Natural killer cell treated with Interleukin-12 subunit alpha and Interleukin-12 subunit beta and Interleukin-15 and Interleukin-18, amount 100 ng/mL, for 72 hours (primary cell): ENCODE measurements at regions not wholly inside any gene's neighbourhood (a gene's known extent, or its start where the extent isn't known, plus 50 kb on each side); places are given as distances from the start of the nearest gene placed in this dataset.
"Not testable (repeated sequence)": the region's sequence is repeated elsewhere in the genome, so short reads cannot be mapped to it uniquely, and the experiment has no call there.

Experiments used
- ATAC-seq, 2 donors: fragments of 150-1000 bp; cut with Tn5 transposase in 1 of 2; sonication (Bioruptor Pico), chemical (Tn5 transposase) in 1 of 2; 2 replicates each; pipeline ENCODE4 v1.10.0; 2021
- DNase-seq: peaks from one replicate; pipeline ENCODE4 v3.0.0; 2022; ENCODE audit warnings: low spot score
- H3K27ac Mint-ChIP-seq, 2 donors: 1 replicate in 1 of 2; 2 replicates in 1 of 2; pipeline ENCODE4 v1.8.0; 2022; ENCODE audit warnings: mixed read lengths in 2 of 2, mild to moderate bottlenecking in 1 of 2, moderate library complexity in 1 of 2
- H3K27me3 Mint-ChIP-seq, 2 donors: 1 replicate in 1 of 2; 2 replicates in 1 of 2; pipeline ENCODE4 v1.8.0; 2022; ENCODE audit warnings: mixed read lengths in 2 of 2
- H3K36me3 Mint-ChIP-seq: one replicate; pipeline ENCODE4 v1.8.0; 2022; ENCODE audit warnings: mixed read lengths
- H3K4me1 Mint-ChIP-seq, 2 donors: 1 replicate in 1 of 2; 2 replicates in 1 of 2; pipeline ENCODE4 v1.8.0; 2022; ENCODE audit warnings: low read depth in 2 of 2, mixed read lengths in 2 of 2, mild to moderate bottlenecking in 1 of 2
- H3K4me3 Mint-ChIP-seq: one replicate; pipeline ENCODE4 v1.8.0; 2022; ENCODE audit warnings: mixed read lengths
- H3K9me3 Mint-ChIP-seq: 2 replicates; pipeline ENCODE4 v1.8.0; 2022; ENCODE audit warnings: mixed read lengths

DNA sequence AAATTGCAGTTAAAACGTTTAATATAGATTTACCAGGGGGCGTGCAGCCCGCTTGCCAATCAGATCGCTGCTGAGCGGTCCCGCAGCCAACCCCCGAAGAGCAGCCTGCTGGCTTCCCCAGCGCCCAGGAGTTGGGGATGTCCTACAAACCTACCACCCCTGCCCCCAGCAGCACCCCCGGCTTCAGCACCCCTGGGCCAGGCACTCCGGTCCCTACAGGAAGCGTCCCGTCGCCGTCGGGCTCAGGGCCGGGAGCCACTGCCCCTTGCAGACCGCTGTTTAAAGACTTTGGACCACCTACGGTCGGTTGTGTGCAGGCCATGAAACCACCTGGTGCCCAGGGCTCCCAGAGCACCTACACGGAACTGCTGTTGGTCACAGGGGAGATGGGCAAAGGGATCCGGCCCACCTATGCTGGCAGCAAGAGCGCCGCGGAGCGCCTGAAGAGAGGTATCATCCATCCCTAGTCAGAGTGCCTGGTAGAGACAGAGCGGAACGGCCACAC is 1654.9 kb downstream of the SPATA31A7 start:
- peaks cover 16 to 24% of the 10 kb centered on the region in 2 donors for H3K27me3 Mint-ChIP-seq
- ATAC-seq: peak; percentile 61 to 66
- DNase-seq, H3K4me1 Mint-ChIP-seq, H3K36me3 Mint-ChIP-seq, H3K4me3 Mint-ChIP-seq, H3K9me3 Mint-ChIP-seq, H3K27ac Mint-ChIP-seq: not testable (repeated sequence)

DNA sequence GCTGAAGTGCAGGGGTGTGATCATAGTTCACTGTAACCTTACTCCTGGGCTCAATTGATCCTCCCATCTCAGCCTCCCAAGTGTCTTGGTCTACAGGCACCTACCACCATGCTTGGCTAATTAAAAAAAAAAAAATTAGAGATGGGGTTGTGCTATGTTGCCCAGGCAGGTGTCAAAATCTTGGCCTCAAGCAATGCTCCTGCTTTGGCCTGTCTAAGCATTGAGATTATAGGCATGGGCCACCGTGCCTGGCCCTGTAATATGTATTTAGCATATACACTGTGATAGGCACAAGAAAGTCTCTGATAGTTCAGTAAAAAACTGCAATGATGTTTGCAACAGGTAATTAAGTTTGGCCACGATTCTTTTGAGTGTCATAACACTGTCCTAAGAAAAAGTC is 1658.4 kb downstream of the SPATA31A7 start:
- H3K27ac Mint-ChIP-seq, H3K4me1 Mint-ChIP-seq, H3K9me3 Mint-ChIP-seq, H3K4me3 Mint-ChIP-seq, H3K36me3 Mint-ChIP-seq, DNase-seq: not testable (repeated sequence)
- H3K27me3 Mint-ChIP-seq: peaks cover 8 to 16% of the 10 kb centered on the region in 2 donors
- peak; percentile 4 to 56 for ATAC-seq

DNA sequence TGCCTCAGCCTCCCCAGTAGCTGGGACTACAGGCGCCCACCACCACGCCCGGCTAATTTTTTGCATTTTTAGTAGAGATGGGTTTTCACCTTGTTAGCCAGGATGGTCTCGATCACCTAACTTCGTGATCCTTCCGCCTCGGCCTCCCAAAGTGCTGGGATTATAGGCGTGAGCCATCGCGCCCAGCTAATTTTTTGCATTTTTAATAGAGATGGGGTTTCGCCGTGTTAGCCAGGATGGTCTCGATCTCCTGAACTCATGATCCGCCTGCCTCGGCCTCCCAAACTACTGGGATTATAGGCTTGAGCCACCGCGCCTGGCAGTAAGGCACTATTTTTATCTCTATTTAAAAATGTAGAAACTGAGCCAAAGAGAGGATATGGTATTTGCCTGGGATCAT is 1660.2 kb downstream of the SPATA31A7 start:
- H3K9me3 Mint-ChIP-seq, H3K36me3 Mint-ChIP-seq, H3K4me1 Mint-ChIP-seq, ATAC-seq, H3K4me3 Mint-ChIP-seq, DNase-seq, H3K27ac Mint-ChIP-seq: not testable (repeated sequence)
- peaks cover 7 to 16% of the 10 kb centered on the region in 2 donors for H3K27me3 Mint-ChIP-seq

DNA sequence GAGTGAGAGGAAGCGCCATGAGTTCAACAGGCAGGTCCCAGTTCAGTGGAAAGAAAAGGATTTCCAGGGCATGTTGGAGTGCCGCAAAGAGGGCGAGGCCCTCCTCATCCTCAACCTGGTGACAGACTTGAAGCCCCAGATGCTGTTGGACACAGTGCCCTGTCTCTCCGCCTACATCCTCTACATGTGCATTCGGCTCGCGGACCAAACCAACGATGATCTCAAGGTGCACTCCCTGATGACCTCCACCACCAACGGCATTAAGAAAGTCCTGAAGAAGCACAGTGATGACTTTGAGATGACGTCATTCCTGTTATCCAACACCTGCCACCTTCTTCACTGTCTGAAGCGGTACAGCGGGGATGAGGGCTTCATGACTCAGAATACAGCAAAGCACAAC is 1667.4 kb downstream of the SPATA31A7 start:
- ATAC-seq: peak in 1 of 2 donors; percentile 38
- H3K4me3 Mint-ChIP-seq, H3K36me3 Mint-ChIP-seq, H3K27ac Mint-ChIP-seq, H3K4me1 Mint-ChIP-seq, H3K9me3 Mint-ChIP-seq, DNase-seq: not testable (repeated sequence)
- peaks cover 12 to 16% of the 10 kb centered on the region in 2 donors for H3K27me3 Mint-ChIP-seq

DNA sequence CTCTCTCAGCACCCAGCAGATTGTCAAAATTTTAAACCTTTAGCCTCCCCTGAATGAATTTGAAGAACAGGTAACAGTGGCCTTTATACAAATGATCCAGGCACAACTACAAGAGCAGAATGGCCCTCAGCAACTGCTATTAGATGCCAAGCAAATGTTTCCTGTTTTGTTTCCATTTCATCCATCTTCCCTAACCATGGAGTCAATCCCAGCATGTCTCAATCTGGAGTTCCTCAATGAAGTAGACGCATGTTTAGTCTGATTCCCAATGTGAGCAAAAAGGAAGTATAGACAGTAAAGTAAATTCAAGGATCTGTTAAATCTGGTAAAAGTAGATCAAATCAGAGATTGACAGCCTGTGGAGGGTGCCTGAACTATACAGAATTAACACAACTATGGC is 1668.4 kb downstream of the SPATA31A7 start:
- not testable (repeated sequence) for H3K9me3 Mint-ChIP-seq, H3K36me3 Mint-ChIP-seq, H3K27ac Mint-ChIP-seq, ATAC-seq, H3K4me3 Mint-ChIP-seq, H3K4me1 Mint-ChIP-seq, DNase-seq
- H3K27me3 Mint-ChIP-seq: peaks cover 21 to 25% of the 10 kb centered on the region in 2 donors

DNA sequence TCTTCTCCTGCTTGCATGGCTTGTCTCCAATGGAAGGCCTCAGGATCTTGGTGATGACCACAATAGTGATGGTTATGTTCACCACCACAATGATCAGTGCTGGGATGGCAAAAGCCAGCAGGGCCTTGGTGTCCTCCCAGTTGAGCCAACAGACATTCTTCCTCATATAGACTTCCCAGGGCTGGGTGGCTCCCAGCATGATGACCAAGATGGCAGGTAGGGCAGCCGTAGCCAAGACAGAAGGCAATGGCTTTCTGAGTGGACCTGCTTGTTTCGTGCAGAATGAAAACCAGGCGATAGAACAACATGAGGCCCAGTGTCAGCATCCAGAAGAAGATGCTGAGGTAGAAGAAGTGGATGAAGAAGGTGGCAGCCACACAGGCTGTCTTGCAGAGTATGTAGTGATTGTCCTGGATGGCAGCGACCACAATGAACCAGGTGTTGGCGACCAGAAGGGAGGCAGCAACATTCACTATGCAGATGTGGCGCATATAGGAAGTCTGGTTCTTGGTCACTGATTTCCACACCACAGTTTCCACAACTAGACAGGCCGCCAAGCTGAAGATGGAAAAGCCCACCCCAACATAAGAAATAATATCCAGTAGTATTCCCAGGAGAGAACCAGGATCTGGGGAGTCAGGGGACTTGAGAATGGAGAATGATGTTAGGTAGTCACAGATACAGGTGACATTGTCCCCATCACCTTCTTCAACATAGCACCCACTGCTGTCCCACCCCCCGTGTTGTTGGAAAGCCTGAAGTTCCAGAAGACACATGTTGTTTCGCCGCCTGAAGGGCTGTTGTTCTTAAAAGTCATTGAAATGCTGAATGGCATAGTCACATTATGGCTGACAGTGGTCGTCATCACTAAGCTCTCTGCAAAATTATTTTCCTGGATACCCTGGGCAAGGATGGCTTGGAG is 1671.4 kb downstream of the SPATA31A7 start:
- H3K4me3 Mint-ChIP-seq, H3K36me3 Mint-ChIP-seq, H3K4me1 Mint-ChIP-seq, H3K9me3 Mint-ChIP-seq, H3K27ac Mint-ChIP-seq, DNase-seq: not testable (repeated sequence)
- peaks cover 40 to 47% of the 10 kb centered on the region in 2 donors for H3K27me3 Mint-ChIP-seq
- peak; percentile 55 to 60 for ATAC-seq

DNA sequence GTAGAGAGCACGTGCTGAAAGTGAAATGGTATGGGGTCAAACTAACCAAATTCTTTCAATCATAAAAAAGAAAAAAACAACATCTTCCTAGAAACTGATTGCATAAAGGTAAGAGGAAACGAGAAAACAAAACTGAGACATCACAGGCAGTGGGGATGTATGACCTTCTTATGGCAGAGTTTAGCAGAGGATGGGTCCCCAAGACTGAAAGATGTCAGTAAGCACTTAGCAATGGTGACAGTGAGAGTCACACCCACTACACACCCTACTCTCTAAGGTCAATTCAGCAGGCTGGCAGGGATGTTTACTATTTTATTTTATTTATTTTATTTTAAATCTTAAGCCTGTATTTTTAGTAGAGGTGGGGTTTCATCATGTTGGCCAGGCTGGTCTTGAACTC is 1672.3 kb downstream of the SPATA31A7 start:
- H3K27ac Mint-ChIP-seq, DNase-seq, H3K4me3 Mint-ChIP-seq, H3K9me3 Mint-ChIP-seq, ATAC-seq, H3K4me1 Mint-ChIP-seq, H3K36me3 Mint-ChIP-seq: not testable (repeated sequence)
- peaks cover 47 to 56% of the 10 kb centered on the region in 2 donors for H3K27me3 Mint-ChIP-seq

DNA sequence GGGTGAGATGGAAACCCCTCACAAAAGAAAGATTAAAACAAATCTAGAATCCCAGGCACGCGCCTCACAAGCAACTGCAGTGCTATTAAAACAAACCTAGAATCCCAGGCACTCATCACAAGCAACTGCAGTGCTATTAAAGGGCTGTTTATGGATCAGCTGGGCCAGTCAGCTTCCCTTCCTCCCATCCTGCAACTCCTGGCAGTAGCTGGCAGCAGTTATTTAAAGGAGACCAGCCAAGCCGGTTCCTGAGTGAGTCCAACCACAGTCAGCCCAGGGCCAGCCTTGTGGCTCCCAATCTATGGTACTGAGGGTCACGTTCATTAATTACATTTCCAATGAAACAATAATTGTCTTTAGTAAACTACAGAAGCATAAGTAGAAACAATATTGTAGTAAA is 1673.5 kb downstream of the SPATA31A7 start:
- H3K27me3 Mint-ChIP-seq: peaks cover 44 to 64% of the 10 kb centered on the region in 2 donors
- H3K4me1 Mint-ChIP-seq, ATAC-seq: not testable (repeated sequence)

DNA sequence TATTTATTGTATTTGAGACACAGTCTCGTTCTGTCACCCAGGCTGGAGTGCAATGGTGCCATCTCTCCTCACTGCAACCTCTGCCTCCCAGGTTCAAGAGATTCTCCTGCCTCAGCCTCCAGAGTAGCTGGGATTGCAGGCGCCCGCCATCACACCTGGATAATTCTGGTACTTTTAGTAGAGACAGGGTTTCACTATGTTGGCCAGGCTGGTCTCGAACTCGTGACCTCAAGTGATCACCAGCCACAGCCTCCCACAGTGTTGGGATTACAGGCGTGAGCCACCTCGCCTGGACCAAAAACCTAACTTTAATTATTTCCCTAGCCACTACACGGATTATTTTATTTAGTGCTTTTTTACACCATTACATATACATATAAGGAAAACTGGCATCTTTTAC is 1674.0 kb downstream of the SPATA31A7 start:
- H3K4me1 Mint-ChIP-seq, H3K9me3 Mint-ChIP-seq, H3K27ac Mint-ChIP-seq, DNase-seq, H3K4me3 Mint-ChIP-seq, H3K36me3 Mint-ChIP-seq, ATAC-seq: not testable (repeated sequence)
- peaks cover 43 to 64% of the 10 kb centered on the region in 2 donors for H3K27me3 Mint-ChIP-seq

More for the DNA sequence above, 1673.5 kb downstream of the SPATA31A7 start:
- DNase-seq, H3K4me3 Mint-ChIP-seq, H3K36me3 Mint-ChIP-seq, H3K9me3 Mint-ChIP-seq, H3K27ac Mint-ChIP-seq: not testable (repeated sequence)

DNA sequence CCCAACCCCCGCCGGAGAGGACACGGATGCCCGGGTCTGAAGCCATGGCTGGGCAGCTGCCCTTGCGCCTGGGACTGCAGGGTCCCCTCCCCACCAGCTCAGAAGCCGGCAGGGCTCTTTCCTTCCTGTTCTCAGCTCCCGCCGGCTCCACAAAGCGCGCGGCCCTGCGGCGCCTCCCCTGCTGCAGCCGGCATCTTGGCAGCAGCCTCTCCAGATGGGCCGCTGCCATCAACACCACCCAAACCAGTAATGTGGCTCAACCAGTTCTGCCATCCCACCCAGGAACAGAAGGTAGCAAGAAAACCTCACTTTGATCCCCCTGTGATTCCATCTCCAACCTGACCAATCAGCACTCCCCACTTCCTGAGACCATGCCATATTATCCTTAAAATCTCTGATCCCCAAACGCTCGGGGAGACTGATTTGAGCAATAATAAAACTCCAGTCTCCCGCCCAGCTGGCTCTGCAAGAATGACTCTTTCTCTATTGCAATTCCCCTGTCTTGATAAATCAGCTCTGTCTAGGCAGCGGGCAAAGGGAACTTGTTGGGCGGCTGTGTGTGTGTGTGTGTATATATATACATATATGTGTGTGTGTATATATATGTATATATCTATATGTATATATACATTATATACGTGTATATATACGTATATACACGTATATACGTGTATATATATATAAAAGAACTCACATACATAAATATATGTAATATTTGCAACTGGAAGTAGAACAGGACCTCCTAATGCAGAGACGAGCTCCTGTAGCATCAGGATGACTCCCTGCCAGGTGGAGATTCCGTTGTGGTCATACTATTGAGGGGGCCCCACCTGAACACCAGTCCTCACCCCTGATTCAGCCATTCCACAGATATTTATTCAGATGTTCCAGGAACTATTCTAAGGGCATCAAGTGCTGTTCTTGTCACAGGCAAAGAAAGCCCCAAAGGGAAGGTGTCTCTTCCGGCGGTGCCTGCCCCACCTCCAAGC is 1674.9 kb downstream of the SPATA31A7 start:
- H3K9me3 Mint-ChIP-seq, H3K36me3 Mint-ChIP-seq, H3K4me1 Mint-ChIP-seq, H3K4me3 Mint-ChIP-seq, DNase-seq, H3K27ac Mint-ChIP-seq: not testable (repeated sequence)
- peaks cover 43 to 64% of the 10 kb centered on the region in 2 donors for H3K27me3 Mint-ChIP-seq
- ATAC-seq: peak in 1 of 2 donors; percentile 24

DNA sequence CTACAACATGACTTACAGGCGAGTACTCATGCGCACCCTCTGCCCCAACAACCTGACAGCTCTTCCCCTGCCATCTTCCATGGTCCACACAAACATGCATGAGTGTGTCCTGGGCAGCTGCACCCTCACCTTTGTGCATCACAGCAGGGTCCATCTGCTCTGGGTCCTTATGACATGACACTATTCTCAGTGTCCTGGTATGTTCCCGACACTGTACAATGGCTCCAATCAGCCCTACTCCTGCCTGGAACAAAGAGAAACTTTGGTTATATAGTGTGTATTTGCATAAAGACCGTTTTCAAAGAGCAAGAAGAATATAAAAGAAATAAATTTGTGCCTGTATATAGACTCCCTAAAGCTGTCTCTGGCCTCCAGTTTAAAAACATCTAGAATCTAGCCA is 1679.2 kb downstream of the SPATA31A7 start:
- H3K4me3 Mint-ChIP-seq, H3K4me1 Mint-ChIP-seq, H3K36me3 Mint-ChIP-seq, ATAC-seq, H3K9me3 Mint-ChIP-seq, H3K27ac Mint-ChIP-seq, DNase-seq: not testable (repeated sequence)
- peaks cover 28 to 50% of the 10 kb centered on the region in 2 donors for H3K27me3 Mint-ChIP-seq

DNA sequence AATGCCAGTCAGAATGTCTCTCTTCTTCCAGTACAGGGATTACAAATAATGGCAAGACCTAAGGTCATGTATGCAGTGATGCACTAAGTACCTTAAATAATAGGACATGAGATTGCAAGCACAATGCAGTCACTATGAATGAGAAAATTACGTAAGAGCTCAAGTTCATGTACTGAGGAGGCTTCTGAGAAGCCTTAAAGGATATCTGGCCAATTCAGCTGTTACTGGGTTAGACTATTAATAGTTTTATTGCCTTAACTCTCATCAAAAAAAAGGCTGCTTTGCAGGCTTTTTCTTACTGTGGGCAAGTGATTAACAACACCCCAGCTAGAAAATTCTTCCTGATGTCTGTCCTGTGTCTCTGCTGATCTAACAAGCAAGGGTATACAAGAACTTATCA is 1681.9 kb downstream of the SPATA31A7 start:
- peaks cover 16 to 42% of the 10 kb centered on the region in 2 donors for H3K27me3 Mint-ChIP-seq

DNA sequence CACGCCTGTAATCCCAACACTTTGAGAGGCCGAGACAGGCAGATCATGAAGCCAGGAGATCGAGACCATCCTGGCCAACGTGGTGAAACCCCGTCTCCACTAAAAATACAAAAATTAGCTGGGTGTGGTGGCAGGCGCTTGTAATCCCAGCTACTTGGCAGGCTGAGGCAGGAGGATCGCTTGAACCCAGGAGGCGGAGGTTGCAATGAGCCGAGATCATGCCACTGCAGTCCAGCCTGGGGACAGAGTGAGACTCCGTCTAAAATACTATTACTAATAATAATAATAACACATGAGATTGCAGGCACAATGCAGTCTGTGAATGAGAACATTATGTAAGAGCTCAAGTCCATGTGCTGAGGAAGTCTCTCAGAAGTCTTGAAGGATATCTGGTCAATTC is 1684.4 kb downstream of the SPATA31A7 start:
- H3K4me3 Mint-ChIP-seq, H3K36me3 Mint-ChIP-seq, DNase-seq, H3K4me1 Mint-ChIP-seq, H3K27ac Mint-ChIP-seq, H3K9me3 Mint-ChIP-seq: not testable (repeated sequence)
- peaks cover 20 to 41% of the 10 kb centered on the region in 2 donors for H3K27me3 Mint-ChIP-seq
- peak; percentile 28 to 36 for ATAC-seq

More for the DNA sequence above, 1681.9 kb downstream of the SPATA31A7 start:
- ATAC-seq, H3K9me3 Mint-ChIP-seq, H3K27ac Mint-ChIP-seq, DNase-seq, H3K4me1 Mint-ChIP-seq, H3K36me3 Mint-ChIP-seq, H3K4me3 Mint-ChIP-seq: not testable (repeated sequence)
